ENCODE measurements at regions not wholly inside any gene's neighbourhood (a gene's known extent, or its start where the extent isn't known, plus 50 kb on each side); places are given as distances from the start of the nearest gene placed in this dataset.
"Not testable (repeated sequence)": the region's sequence is repeated elsewhere in the genome, so short reads cannot be mapped to it uniquely, and the experiment has no call there.

DNA sequence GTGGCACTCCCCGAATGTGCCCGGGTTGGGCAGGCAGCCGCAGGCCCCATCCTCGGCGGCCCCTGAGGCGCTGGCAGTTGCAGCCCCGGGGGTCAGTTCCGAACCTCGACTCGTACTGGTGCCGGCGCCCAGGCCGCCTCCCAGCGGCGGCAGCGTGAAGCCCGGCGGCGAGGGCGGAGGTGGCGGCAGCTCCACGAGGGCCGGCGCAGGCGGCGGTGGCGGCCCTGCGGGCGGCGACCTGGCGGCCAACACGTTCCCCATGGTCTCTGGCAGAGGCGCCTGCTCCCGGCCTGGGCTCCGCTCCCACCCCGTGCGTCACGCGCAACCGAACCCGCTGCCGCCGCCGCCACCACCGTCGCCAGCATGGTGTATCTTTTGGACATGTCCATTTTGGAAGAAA, 196.3 kb downstream of the CCDC74A start:
- no peak for DNase-seq (ENCODE audit: low read depth)
- TF ChIP-seq, protein P1, sequence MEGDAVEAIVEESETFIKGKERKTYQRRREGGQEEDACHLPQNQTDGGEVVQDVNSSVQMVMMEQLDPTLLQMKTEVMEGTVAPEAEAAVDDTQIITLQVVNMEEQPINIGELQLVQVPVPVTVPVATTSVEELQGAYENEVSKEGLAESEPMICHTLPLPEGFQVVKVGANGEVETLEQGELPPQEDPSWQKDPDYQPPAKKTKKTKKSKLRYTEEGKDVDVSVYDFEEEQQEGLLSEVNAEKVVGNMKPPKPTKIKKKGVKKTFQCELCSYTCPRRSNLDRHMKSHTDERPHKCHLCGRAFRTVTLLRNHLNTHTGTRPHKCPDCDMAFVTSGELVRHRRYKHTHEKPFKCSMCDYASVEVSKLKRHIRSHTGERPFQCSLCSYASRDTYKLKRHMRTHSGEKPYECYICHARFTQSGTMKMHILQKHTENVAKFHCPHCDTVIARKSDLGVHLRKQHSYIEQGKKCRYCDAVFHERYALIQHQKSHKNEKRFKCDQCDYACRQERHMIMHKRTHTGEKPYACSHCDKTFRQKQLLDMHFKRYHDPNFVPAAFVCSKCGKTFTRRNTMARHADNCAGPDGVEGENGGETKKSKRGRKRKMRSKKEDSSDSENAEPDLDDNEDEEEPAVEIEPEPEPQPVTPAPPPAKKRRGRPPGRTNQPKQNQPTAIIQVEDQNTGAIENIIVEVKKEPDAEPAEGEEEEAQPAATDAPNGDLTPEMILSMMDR (conservative IDR thresholded peaks at IDR 0.05; ENCODE audit: low read depth, low read length) = no peak
- no peak overlapping the region for H3K4me3 ChIP-seq (ENCODE audit: low read length)

GRCh38 chr2:131728451-131728850, 200.8 kb downstream of the CCDC74A start:
- not testable (repeated sequence) for H3K4me3 ChIP-seq (ENCODE audit: low read length); DNase-seq (ENCODE audit: low read depth)

DNA sequence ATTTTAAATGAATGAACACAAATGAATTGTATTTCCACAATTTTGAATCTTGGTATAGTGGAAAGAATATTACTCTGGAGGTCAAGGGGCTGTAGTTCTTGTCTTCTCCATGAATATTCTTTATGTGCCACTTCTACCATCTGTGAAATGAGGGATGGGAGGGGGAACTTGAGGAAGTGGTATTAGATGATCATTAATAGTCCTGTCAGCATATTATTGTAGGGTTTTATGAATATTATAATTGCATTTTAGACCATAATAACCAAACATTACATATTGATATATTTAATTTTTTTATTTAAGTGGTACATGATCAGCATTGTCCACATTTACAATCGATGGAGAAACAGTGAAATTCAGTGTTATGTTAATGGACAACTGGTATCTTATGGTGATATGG, 205.8 kb downstream of the CCDC74A start:
- DNase-seq (ENCODE audit: low read depth); H3K4me3 ChIP-seq (ENCODE audit: low read length): not testable (repeated sequence)

DNA sequence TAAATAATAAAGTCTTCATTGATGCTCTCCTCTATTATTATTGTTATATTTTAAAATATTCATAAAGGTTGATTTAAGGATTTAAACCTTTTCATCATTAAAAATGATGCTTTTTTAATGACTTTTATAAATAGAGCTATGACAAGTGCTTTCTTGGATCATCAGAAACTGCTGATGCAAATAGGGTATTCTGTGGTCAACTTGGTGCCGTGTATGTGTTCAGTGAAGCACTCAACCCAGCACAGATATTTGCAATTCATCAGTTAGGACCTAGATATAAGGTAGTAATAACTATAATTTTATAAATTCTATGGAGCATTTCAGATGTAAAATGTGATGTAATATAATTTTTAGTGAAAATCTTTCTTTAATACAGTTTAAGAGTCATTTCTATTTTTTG, 208.7 kb downstream of the CCDC74A start:
- DNase-seq (ENCODE audit: low read depth); H3K4me3 ChIP-seq (ENCODE audit: low read length): not testable (repeated sequence)

- not testable (repeated sequence) for H3K4me3 ChIP-seq (ENCODE audit: low read length); DNase-seq (ENCODE audit: low read depth)
Measured at GRCh38 chr2:131738533-131738932, 210.8 kb downstream of the CCDC74A start.

DNA sequence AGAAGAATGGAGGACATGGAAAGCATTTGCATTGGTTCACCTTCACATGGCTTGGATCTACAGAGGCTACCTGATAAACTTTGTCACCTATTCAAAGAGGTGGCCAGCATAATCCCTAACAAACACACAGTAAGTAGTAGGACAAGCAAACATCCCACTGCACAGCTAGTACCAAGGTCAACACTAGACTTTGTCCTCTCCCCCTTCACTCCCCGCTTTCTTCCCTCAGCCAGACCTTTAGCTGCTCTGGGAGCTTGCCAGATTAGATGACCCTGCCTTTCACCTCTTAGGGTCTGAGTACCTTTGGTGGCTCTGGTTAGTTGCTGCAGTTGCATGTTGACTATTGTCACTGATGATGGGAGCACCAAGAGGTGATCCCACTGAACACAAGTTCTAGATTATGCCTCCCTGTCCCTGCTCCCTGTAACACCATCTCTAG, 211.3 kb downstream of the CCDC74A start:
- not testable (repeated sequence) for H3K4me3 ChIP-seq (ENCODE audit: low read length); DNase-seq (ENCODE audit: low read depth)

DNA sequence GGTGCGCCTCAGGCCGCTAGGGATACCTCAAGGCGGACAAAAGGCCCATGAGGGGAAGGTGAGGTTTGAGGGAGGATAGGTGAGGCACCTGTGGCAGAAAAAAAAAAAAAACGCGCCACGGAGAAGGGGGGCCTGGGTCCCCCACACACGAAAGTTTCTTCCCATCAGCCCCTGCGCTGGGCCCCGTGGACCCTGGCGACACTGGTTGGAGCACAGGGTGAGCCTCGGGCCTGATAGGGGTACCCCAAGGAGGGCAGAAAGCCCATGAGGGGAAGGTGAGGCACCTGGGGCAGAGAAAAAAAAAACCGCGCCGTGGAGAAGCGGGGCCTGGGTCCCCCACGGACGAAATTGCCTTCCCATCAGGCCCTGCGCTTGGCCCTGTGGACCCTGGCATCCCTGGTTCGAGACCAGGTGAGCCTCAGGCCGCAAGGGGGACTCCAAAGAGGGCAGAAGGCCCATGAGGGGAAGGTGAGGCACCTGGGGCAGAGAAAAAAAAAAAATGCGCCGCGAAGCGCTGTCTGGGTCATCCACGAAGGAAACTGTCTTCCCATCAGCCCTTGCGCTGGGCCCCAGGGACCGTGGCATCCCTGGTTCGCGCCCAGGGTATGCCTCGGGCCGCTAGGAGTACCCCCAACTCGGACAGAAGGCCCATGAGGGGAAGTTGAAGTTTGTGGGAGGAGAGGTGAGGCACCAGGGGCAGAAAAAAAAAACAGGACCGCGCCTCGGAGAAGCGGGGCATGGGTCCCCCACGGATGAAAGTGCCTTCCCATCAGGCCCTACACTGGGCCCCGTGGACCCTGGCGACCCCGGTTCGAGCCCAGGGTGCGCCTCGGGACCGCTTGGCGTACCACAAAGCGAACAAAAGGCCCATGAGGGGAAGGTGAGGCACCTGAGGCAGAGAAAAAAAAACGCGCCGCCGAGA, 226.2 kb downstream of the CCDC74A start:
- TF ChIP-seq, protein P1 (conservative IDR thresholded peaks at IDR 0.05; ENCODE audit: low read depth, low read length) = no peak
- no peak for DNase-seq (ENCODE audit: low read depth)
- no peak overlapping the region for H3K4me3 ChIP-seq (ENCODE audit: low read length)

DNA sequence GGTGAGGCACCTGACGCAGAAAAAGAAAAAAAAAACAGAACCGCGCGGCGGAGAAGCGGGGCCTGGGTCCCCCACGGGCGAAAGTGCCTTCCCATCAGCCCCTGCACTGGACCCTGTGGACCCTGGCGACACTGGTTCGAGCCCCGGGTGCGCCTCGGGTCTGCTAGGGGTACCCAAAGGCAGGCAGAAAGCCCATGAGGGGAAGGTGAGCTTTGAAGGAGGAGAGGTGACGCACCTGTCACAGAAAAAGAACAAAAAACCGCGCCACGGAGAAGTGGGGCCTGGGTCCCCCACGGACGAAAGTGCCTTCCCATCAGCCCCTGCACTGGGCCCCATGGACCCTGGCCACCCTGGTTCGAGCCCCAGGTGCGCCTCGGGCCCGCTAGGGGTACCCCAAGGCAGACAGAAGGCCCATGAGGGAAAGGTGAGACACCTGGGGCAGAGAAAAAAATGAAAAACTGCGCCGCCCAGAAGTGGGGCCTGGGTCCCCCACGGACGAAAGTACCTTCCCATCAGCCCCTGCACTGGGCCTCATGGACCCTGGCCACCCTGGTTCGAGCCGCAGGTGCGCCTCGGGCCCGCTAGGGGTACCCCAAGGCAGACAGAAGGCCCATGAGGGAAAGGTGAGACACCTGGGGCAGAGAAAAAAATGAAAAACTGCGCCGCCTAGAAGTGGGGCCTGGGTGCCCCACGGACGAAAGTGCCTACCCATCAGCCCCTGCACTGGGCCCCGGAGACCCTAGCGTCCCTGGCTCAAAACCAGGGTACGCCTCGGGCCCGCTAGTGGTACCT, 227.4 kb downstream of the CCDC74A start:
- no peak overlapping the region for H3K4me3 ChIP-seq (ENCODE audit: low read length)
- no peak for DNase-seq (ENCODE audit: low read depth)
- TF ChIP-seq, protein P1 (conservative IDR thresholded peaks at IDR 0.05; ENCODE audit: low read depth, low read length) = no peak

DNA sequence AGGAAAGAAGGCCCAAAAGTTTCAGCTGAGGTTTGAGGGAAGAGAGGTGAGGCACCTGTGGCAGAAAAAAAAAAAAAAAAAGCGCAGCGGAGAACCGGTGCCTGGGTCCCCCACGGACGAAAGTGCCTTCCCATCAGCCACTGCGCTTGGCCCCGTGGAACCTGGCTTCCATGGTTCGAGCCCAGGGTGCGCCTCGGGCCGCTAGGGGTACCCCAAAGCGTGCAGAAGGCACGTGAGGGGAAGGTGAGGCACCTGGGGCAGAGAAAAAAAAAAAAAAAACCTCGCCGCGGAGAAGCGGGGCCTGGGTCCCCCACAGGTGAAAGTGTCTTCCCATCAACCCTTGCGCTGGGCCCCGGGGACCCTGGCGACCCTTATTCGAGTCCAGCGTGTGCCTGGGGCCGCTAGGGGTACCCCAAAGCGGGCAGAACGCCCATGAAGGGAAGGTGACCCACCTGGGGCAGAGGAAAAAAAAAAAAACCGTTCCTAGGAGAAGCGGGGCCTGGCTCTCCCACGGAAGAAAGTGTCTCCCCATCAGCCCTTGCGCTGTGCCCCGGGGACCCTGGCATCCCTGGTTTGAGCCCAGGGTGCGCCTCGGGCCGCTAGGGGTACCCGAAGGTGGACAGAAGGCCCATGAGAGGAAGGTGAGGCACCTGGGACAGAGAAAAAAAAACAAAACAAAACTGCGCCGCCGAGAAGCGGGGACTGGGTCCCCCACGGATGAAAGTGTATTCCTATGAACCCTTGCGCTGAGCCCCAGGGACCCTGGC, 228.6 kb downstream of the CCDC74A start:
- TF ChIP-seq, protein P1 (conservative IDR thresholded peaks at IDR 0.05; ENCODE audit: low read depth, low read length) = no peak

GRCh38 chr2:131758941-131759340, 231.3 kb downstream of the CCDC74A start:
- DNase-seq (ENCODE audit: low read depth); H3K4me3 ChIP-seq (ENCODE audit: low read length): not testable (repeated sequence)

More for the DNA sequence above, 228.6 kb downstream of the CCDC74A start:
- no peak for DNase-seq (ENCODE audit: low read depth)
- no peak overlapping the region for H3K4me3 ChIP-seq (ENCODE audit: low read length)

DNA sequence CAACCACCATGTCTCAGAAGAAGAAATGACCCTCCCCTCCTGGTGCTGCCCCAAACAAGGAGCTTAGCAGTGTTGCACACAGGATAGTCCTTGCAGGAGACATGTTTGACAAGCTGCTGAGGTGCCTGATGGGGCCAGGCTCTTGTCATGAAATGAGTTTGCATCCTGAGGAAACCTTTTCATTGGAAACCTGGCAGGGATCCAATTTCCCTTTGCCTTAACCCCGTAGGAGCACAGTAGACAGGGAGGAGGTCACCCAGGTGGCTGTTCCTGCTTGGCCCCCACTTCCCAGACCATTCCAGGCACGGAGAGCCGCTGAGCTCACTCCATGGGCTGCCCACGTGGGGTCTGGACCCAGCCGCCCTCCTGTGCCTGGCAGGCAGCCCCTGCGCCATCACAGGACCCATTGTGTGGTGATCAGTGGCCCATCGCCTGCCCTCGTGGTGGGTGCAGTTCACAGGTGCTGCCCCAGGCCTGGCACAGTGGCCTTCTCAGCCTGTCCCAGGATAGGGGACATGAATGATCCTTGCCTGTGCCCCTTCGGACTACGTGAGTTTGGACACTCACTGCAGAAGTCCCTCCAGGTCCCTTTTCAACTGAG, 247.4 kb downstream of the CCDC74A start:
- not testable (repeated sequence) for H3K4me3 ChIP-seq (ENCODE audit: low read length); DNase-seq (ENCODE audit: low read depth)

GRCh38 chr2:131775903-131776506, 248.3 kb downstream of the CCDC74A start:
- H3K4me3 ChIP-seq (ENCODE audit: low read length); DNase-seq (ENCODE audit: low read depth): not testable (repeated sequence)

- H3K4me3 ChIP-seq (ENCODE audit: low read length); DNase-seq (ENCODE audit: low read depth): not testable (repeated sequence)
Measured at GRCh38 chr2:131780446-131780845, 252.8 kb downstream of the CCDC74A start.
